Upper lobe of left lung (tissue), 4 donors: ENCODE measurements at regions not wholly inside any gene's neighbourhood (a gene's known extent, or its start where the extent isn't known, plus 50 kb on each side); places are given as distances from the start of the nearest gene placed in this dataset.

Experiments used
- CTCF ChIP-seq, 6 experiments: fragments of 450-650 bp in 4 of 6; fragments of 200-600 bp in 2 of 6; sonication (generic) in 2 of 6; IDR thresholded peaks; one replicate each; pipeline ENCODE4 v1.5.1; 2016 to 2019; ENCODE audit warnings: antibody characterized with exemption in 6 of 6
- EP300 ChIP-seq, 4 donors: sonication (generic); formaldehyde crosslinking; IDR thresholded peaks; one replicate each; pipeline ENCODE4 v1.5.1; 2017; ENCODE audit warnings: antibody characterized with exemption in 4 of 4, control low read depth in 2 of 4
- POLR2A ChIP-seq, 4 donors: fragments of 450-650 bp; IDR thresholded peaks; one replicate each; pipeline ENCODE4 v1.5.1; 2016 to 2017; ENCODE audit warnings: antibody characterized with exemption in 4 of 4, mild to moderate bottlenecking in 2 of 4
- POLR2AphosphoS5 ChIP-seq, 2 donors: sonication (generic); formaldehyde crosslinking; IDR thresholded peaks; one replicate each; pipeline ENCODE4 v1.5.1; 2017; ENCODE audit warnings: antibody characterized with exemption in 2 of 2

GRCh38 chr12:127046467-127046866 lies 1220.5 kb upstream of the TMEM132C start:
- TF ChIP-seq CTCF (IDR thresholded peaks at IDR 0.05) (no peak), EP300 (IDR thresholded peaks at IDR 0.05) (no peak), POLR2A (IDR thresholded peaks at IDR 0.05) (no peak), POLR2AphosphoS5 (IDR thresholded peaks at IDR 0.05) (no peak)
